ENCODE measurements at regions not wholly inside any gene's neighbourhood (a gene's known extent, or its start where the extent isn't known, plus 50 kb on each side); places are given as distances from the start of the nearest gene placed in this dataset.

DNA sequence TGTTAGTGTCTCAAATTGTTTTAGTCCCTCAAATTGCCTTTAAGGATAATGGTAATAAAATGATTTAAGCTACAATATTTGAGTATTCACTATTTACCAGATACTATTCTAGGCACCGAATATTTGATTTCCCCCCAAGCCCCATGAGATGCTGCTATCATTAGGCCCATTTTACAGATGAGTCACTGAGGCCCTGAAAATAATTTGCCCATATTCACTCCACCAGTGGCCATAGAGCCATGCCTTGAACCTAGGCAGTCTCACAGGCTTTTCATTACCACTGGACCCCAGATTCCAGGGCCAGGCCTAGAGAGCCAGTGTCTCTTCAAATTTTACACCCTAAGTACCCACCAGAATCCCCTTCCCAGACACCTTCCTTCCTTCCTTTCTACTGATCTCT is 133.7 kb downstream of the LINC00237 start:
- peaks cover 39% of the 10 kb centered on the region for H3K27me3 ChIP-seq (ENCODE audit: low read depth, low read length)
- no peak overlapping the region for H2AFZ ChIP-seq (ENCODE audit: low read depth, low read length)
- H4K20me1 ChIP-seq (ENCODE audit: insufficient read depth, low read length), result no peaks in the 10 kb centered on the region
- H3K9me3 ChIP-seq (ENCODE audit: insufficient read depth, low read length), result no peaks in the 10 kb centered on the region
- no peak overlapping the region for H3K27ac ChIP-seq (ENCODE audit: low read length)
- 0 out of 2 replicates have a peak, but pooled peaks cover 2% of the 10 kb centered on the region for H3K4me1 ChIP-seq (ENCODE audit: low read length)
- TF ChIP-seq, protein P1, sequence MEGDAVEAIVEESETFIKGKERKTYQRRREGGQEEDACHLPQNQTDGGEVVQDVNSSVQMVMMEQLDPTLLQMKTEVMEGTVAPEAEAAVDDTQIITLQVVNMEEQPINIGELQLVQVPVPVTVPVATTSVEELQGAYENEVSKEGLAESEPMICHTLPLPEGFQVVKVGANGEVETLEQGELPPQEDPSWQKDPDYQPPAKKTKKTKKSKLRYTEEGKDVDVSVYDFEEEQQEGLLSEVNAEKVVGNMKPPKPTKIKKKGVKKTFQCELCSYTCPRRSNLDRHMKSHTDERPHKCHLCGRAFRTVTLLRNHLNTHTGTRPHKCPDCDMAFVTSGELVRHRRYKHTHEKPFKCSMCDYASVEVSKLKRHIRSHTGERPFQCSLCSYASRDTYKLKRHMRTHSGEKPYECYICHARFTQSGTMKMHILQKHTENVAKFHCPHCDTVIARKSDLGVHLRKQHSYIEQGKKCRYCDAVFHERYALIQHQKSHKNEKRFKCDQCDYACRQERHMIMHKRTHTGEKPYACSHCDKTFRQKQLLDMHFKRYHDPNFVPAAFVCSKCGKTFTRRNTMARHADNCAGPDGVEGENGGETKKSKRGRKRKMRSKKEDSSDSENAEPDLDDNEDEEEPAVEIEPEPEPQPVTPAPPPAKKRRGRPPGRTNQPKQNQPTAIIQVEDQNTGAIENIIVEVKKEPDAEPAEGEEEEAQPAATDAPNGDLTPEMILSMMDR (IDR thresholded peaks at IDR 0.05; ENCODE audit: low read depth, low read length), result no peak
- no peak for TF ChIP-seq EZH2phosphoT487 (IDR thresholded peaks at IDR 0.05; ENCODE audit: low read depth)
- H3K9ac ChIP-seq (ENCODE audit: low read length), result no peak overlapping the region
- no peak overlapping the region for H3K4me2 ChIP-seq (ENCODE audit: low read length)
- no peak overlapping the region for H3K4me3 ChIP-seq (ENCODE audit: low read length)
- no peaks in the 10 kb centered on the region for H3K36me3 ChIP-seq (replicated peaks; ENCODE audit: low read depth, low read length)
- no peaks in the 10 kb centered on the region for H3K79me2 ChIP-seq (ENCODE audit: low read length)

DNA sequence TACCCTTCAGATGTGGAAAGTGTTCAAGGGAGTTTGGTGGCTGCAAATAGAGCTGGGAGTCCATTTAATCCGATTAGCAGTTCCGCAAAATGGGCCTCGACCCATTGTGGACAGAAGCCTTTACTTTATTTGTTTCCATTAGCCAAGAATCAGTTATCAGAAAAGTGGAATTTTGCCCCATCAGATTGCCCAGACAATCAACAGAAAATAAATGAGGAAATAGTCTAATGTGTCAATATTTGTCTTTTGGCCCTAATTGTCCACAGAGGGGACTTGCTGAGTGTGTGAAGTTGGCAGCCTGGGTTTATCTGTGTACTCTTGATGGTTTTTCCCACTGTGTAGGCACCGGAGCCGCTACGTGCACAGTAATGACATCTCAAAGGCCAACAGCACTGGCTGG is 134.3 kb downstream of the LINC00237 start:
- Histone ChIP-seq H3K27ac (ENCODE audit: low read length) (no peak overlapping the region), H3K9ac (ENCODE audit: low read length) (no peak overlapping the region), H4K20me1 (ENCODE audit: insufficient read depth, low read length) (no peaks in the 10 kb centered on the region), H2AFZ (ENCODE audit: low read depth, low read length) (no peak overlapping the region), H3K79me2 (ENCODE audit: low read length) (no peaks in the 10 kb centered on the region), H3K36me3 (replicated peaks; ENCODE audit: low read depth, low read length) (no peaks in the 10 kb centered on the region), H3K27me3 (ENCODE audit: low read depth, low read length) (peaks cover 46% of the 10 kb centered on the region), H3K4me2 (ENCODE audit: low read length) (no peak overlapping the region), H3K4me3 (ENCODE audit: low read length) (no peak overlapping the region), H3K4me1 (ENCODE audit: low read length) (0 out of 2 replicates have a peak, but pooled peaks cover 2% of the 10 kb centered on the region), H3K9me3 (ENCODE audit: insufficient read depth, low read length) (no peaks in the 10 kb centered on the region)
- TF ChIP-seq, protein P1 (IDR thresholded peaks at IDR 0.05; ENCODE audit: low read depth, low read length), result no peak
- no peak for TF ChIP-seq EZH2phosphoT487 (IDR thresholded peaks at IDR 0.05; ENCODE audit: low read depth)

DNA sequence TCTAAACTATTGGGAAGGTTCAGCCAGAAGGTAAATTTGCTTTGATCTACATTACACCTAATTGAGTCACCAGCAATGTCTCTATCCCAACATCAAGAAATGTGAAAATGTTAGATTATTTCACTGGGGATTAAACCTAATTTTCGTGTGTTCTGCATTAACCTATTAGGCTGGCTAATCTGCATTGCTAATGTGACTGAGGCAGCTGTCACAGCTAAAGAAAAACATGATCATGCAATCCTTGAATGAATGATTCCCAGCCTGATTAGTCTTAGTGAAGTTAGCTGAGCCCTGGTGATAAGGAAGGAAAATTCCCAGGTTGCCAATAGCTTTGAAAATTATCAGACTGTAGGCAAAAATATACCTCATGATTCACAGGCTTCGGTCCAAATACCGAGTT is 135.3 kb downstream of the LINC00237 start:
- Histone ChIP-seq H4K20me1 (ENCODE audit: insufficient read depth, low read length) (no peaks in the 10 kb centered on the region), H3K27ac (ENCODE audit: low read length) (no peak overlapping the region), H3K9me3 (ENCODE audit: insufficient read depth, low read length) (no peaks in the 10 kb centered on the region)

DNA sequence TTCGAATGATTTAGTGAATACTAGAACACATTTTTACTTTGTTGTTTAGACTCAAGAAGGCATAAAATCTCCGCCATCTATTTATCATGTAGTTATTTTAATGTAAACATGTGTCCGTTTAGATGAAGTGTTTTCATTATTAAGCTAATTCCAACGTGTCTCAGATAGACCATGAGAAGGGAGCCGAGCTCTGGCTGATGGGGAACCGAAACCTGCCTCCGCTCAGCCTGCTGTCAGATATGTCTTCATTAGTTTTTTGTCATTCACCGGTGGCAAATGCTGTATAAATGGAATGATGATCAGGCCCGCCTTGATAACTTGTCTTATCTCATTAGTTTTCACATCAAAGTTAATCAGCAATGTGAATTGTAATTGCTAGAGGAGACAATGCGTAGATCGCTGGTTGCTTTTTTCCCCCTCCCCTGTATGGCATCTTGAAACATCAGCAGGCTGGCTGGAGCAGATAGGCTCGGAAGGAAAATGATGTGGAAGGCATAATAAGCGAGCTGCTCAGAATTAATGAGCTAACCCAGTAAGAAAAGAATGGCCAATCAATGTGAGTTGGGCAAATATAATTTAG is 136.4 kb downstream of the LINC00237 start:
- H3K27ac ChIP-seq (ENCODE audit: low read length), result no peak overlapping the region
- no peak for TF ChIP-seq EZH2phosphoT487 (IDR thresholded peaks at IDR 0.05; ENCODE audit: low read depth)
- TF ChIP-seq, protein P1 (IDR thresholded peaks at IDR 0.05; ENCODE audit: low read depth, low read length), result no peak
- H4K20me1 ChIP-seq (ENCODE audit: insufficient read depth, low read length), result no peaks in the 10 kb centered on the region
- no peaks in the 10 kb centered on the region for H3K36me3 ChIP-seq (replicated peaks; ENCODE audit: low read depth, low read length)
- H3K9ac ChIP-seq (ENCODE audit: low read length), result no peak overlapping the region
- H3K4me2 ChIP-seq (ENCODE audit: low read length), result no peak overlapping the region
- H2AFZ ChIP-seq (ENCODE audit: low read depth, low read length), result no peak overlapping the region
- no peaks in the 10 kb centered on the region for H3K9me3 ChIP-seq (ENCODE audit: insufficient read depth, low read length)
- no peaks in the 10 kb centered on the region for H3K79me2 ChIP-seq (ENCODE audit: low read length)
- H3K27me3 ChIP-seq (ENCODE audit: low read depth, low read length), result peaks cover 46% of the 10 kb centered on the region
- H3K4me1 ChIP-seq (ENCODE audit: low read length), result 0 out of 2 replicates have a peak, but pooled peaks cover 2% of the 10 kb centered on the region
- H3K4me3 ChIP-seq (ENCODE audit: low read length), result no peak overlapping the region

More for the DNA sequence above, 135.3 kb downstream of the LINC00237 start:
- TF ChIP-seq, protein P1 (IDR thresholded peaks at IDR 0.05; ENCODE audit: low read depth, low read length), result no peak
- no peak for TF ChIP-seq EZH2phosphoT487 (IDR thresholded peaks at IDR 0.05; ENCODE audit: low read depth)
- H3K4me3 ChIP-seq (ENCODE audit: low read length), result no peak overlapping the region
- peaks cover 48% of the 10 kb centered on the region for H3K27me3 ChIP-seq (ENCODE audit: low read depth, low read length)
- no peaks in the 10 kb centered on the region for H3K79me2 ChIP-seq (ENCODE audit: low read length)
- no peak overlapping the region for H3K4me2 ChIP-seq (ENCODE audit: low read length)
- no peaks in the 10 kb centered on the region for H3K36me3 ChIP-seq (replicated peaks; ENCODE audit: low read depth, low read length)
- 0 out of 2 replicates have a peak, but pooled peaks cover 2% of the 10 kb centered on the region for H3K4me1 ChIP-seq (ENCODE audit: low read length)
- no peak overlapping the region for H3K9ac ChIP-seq (ENCODE audit: low read length)
- H2AFZ ChIP-seq (ENCODE audit: low read depth, low read length), result no peak overlapping the region
